ENCODE measurements at regions not wholly inside any gene's neighbourhood (a gene's known extent, or its start where the extent isn't known, plus 50 kb on each side); places are given as distances from the start of the nearest gene placed in this dataset.
"Not testable (repeated sequence)": the region's sequence is repeated elsewhere in the genome, so short reads cannot be mapped to it uniquely, and the experiment has no call there.

DNA sequence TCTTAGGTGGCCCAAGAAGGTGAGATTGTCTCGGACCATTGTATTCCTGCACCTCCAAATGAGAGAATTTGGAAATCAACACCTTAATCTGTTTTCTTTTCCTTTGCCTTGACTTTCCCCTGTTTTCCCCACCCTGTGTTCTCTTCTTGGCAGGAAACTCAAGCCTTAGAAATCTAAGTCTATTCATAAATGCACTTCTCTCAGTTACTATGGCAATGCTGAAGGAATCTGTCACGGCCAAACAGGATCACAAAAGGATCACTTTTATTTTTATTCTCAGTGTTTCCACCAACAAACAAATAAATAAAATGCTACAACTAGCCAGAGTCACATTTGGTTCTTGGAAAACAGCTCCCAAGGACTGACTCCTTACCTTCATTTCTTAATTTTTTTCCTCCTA, 270.5 kb downstream of the BCAT1 start:
- 0 out of 2 replicates have a peak, but pooled peaks cover 6% of the 10 kb centered on the region for H3K4me1 ChIP-seq (ENCODE audit: insufficient read depth, low read length)
- H3K36me3 ChIP-seq (ENCODE audit: insufficient read depth, low read length), result no peaks in the 10 kb centered on the region
- no peaks in the 10 kb centered on the region; the same call in 1 of the 2 replicates for H3K9me3 ChIP-seq (ENCODE audit: control insufficient read depth, insufficient read depth, low read length)
- no peak overlapping the region for H3K9ac ChIP-seq (ENCODE audit: low read depth, low read length)

DNA sequence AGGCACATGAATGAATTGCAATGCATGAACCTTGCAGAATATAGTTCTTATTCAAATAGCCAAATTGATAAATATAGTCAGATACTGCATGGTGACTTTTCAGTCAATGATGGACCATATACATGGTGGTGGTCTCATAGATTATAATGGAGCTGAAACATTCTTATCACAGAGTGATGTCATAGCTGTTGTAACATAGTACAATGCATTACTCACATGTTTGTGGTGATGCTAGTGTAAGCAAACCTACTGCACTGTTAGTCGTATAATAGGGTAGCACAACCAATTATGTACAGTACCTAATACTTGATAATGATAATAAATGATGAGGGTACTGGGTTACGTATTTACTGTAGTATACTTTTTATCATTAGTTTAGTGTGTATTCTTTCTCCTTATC, 280.3 kb downstream of the BCAT1 start:
- Histone ChIP-seq H3K9me3 (ENCODE audit: control insufficient read depth, insufficient read depth, low read length) (no peaks in the 10 kb centered on the region), H3K4me1 (ENCODE audit: insufficient read depth, low read length) (no peaks in the 10 kb centered on the region), H3K9ac (ENCODE audit: low read depth, low read length) (no peak overlapping the region), H3K36me3 (ENCODE audit: insufficient read depth, low read length) (no peaks in the 10 kb centered on the region)

DNA sequence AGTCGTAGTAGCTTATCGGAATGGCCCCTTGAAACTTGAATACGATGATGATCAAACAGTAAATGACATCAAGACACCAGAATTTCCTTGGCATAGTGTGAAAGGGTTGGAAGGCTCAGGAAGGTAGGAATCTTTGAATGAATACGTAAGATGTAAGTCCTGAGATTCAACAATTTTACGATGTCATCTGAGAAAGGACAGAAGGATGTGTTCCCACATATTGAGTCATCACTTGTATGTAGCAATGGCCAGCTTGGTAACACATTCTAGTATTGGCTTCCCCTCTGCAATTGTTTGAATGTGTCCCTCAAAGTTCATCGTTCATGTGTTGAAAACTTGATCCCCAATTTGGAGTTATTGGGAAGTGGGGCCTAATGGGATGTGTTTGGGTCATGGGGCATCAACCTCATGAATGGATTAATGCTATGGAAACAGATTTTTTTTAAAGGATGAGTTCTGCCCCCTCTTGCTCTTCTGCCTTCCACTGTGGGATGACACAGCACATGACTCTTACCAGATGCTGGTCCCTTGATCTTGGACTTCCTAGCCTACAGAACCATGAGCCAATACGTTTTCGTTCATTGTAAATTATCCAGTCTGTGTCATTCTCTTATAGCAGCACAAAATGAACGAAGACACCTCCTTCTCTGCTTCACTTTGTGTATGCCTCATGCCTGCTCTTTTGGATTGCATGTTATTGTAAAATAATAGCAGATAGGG, 284.6 kb downstream of the BCAT1 start:
- Histone ChIP-seq H3K4me1 (ENCODE audit: insufficient read depth, low read length) (no peaks in the 10 kb centered on the region), H3K36me3 (ENCODE audit: insufficient read depth, low read length) (no peaks in the 10 kb centered on the region), H3K9ac (ENCODE audit: low read depth, low read length) (no peak overlapping the region), H3K9me3 (ENCODE audit: control insufficient read depth, insufficient read depth, low read length) (no peaks in the 10 kb centered on the region)

DNA sequence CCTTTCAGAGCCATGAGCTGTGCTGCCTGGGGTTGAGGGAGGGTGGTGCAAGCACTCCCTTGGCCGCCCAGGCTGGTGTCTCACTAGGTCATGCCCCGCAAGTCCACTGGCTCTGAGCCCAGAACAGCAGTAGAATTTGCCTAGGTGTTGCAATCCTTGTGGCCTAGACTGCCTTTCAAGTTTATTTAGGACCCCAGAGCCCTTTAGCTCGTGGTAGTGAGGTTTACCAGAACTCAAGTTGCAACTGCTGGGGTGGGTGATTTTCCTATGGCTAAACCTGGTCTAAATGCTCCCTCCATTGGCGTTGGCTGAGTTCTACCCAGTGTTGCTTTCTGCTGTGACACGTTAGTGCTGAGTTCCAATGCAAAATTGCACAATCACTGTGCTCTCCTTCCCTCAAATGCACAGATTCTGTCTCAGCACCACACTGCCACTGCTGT, 287.2 kb downstream of the BCAT1 start:
- Histone ChIP-seq H3K9me3 (ENCODE audit: control insufficient read depth, insufficient read depth, low read length) (no peaks in the 10 kb centered on the region; the same call in 1 of the 2 replicates), H3K9ac (ENCODE audit: low read depth, low read length) (no peak overlapping the region), H3K36me3 (ENCODE audit: insufficient read depth, low read length) (no peaks in the 10 kb centered on the region), H3K4me1 (ENCODE audit: insufficient read depth, low read length) (no peaks in the 10 kb centered on the region)

DNA sequence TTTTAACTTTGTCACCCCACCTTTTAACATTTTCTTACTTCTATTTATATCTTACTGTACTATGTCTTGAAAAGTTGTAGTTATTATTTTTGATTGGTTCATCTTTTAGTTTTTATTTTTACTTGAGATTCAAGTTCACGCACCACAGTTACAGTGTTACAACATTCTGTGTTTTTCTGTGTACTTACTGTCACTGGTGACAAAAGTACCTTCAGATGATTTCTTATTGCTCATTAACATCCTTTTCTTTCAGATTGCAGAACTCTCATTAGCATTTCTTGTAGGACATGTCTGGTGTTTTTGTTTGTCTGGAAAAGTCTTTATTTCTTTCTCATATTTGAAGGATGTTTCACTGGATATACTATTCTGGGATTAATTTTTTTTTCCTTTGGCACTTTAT, 289.9 kb downstream of the BCAT1 start:
- Histone ChIP-seq H3K9ac (ENCODE audit: low read depth, low read length) (no peak overlapping the region), H3K4me1 (ENCODE audit: insufficient read depth, low read length) (no peaks in the 10 kb centered on the region), H3K36me3 (ENCODE audit: insufficient read depth, low read length) (no peaks in the 10 kb centered on the region), H3K9me3 (ENCODE audit: control insufficient read depth, insufficient read depth, low read length) (no peaks in the 10 kb centered on the region; the same call in 1 of the 2 replicates)

DNA sequence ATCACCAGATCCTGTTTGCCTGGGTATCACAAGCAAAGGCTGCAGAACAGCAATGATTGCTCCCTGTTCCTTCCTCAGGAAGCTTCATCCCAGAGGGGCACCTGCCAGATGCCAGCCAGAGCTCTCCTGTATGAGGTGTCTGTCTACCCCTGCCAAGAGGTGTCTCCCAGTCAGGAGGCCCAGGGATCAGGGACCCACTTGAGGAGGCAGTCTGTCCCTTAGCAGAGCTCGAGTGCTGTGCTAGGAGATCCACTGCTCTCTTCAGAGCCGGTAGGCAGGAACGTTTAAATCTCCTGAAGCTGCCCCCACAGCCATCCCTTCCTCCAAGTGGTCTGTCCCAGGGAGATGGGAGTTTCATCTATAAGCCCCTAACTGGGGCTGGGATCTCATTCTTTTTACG, 294.6 kb downstream of the BCAT1 start:
- not testable (repeated sequence) for H3K9me3 ChIP-seq (ENCODE audit: control insufficient read depth, insufficient read depth, low read length); H3K4me1 ChIP-seq (ENCODE audit: insufficient read depth, low read length); H3K36me3 ChIP-seq (ENCODE audit: insufficient read depth, low read length); H3K9ac ChIP-seq (ENCODE audit: low read depth, low read length)

DNA sequence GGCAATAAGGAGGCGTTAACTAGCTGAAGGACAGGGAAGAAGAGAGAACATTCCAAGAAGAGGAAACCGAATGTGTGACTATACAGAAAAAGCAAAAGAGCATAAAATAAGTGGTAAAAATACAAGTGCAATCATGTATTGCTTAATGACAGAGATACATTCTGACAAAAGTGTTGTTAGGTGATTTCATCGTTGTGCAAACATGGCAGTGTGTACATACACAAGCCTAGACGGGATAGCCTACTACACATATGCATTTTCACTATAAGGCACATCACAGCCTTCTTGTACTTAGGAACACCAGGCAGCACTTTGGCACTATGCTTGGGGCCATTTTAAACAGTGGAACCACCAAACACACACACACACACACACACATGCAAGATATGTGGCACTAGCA, 299.3 kb downstream of the BCAT1 start:
- Histone ChIP-seq H3K4me1 (ENCODE audit: insufficient read depth, low read length) (no peaks in the 10 kb centered on the region), H3K9me3 (ENCODE audit: control insufficient read depth, insufficient read depth, low read length) (no peaks in the 10 kb centered on the region), H3K36me3 (ENCODE audit: insufficient read depth, low read length) (no peaks in the 10 kb centered on the region), H3K9ac (ENCODE audit: low read depth, low read length) (no peak overlapping the region)

DNA sequence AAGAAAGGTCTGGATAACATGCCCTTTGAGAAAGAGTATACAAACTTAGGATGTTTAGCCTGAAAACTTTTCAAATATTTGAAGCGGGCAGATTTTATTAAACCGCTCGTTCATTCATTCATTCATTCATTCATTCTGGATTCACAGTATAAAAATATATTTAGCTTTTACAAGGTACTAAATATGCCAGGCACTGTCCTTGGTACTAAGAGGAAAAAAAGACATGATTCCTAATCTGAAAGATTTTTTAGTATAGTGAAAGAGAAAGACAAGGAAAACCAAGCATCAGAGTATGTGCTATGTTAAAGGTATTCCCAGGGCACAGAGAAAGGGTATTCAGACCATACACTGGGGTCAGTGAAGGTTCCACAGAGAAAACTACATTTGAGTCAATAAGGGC, 299.7 kb downstream of the BCAT1 start:
- Histone ChIP-seq H3K36me3 (ENCODE audit: insufficient read depth, low read length) (no peaks in the 10 kb centered on the region), H3K9ac (ENCODE audit: low read depth, low read length) (no peak overlapping the region), H3K9me3 (ENCODE audit: control insufficient read depth, insufficient read depth, low read length) (no peaks in the 10 kb centered on the region), H3K4me1 (ENCODE audit: insufficient read depth, low read length) (no peaks in the 10 kb centered on the region)

DNA sequence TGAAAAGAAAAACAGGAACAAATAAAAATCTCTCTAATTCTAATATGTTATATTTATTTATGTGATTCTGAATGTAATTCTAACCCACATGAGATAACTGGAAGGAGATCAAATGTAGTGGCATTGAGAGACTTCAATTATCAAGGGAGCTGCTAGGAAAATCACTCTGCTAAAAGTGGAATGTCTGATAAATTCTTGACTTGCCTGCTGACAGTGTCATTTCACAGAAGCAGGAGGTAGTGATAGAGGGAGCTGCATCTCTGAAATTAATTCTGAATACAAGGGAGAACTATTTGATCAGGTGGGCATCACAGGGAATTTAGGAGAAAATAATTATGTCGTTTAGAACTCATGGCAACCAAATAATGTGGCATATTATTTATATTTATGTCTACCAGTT, 303.6 kb downstream of the BCAT1 start:
- Histone ChIP-seq H3K4me1 (ENCODE audit: insufficient read depth, low read length) (no peaks in the 10 kb centered on the region), H3K36me3 (ENCODE audit: insufficient read depth, low read length) (no peaks in the 10 kb centered on the region), H3K9me3 (ENCODE audit: control insufficient read depth, insufficient read depth, low read length) (no peaks in the 10 kb centered on the region), H3K9ac (ENCODE audit: low read depth, low read length) (no peak overlapping the region)

DNA sequence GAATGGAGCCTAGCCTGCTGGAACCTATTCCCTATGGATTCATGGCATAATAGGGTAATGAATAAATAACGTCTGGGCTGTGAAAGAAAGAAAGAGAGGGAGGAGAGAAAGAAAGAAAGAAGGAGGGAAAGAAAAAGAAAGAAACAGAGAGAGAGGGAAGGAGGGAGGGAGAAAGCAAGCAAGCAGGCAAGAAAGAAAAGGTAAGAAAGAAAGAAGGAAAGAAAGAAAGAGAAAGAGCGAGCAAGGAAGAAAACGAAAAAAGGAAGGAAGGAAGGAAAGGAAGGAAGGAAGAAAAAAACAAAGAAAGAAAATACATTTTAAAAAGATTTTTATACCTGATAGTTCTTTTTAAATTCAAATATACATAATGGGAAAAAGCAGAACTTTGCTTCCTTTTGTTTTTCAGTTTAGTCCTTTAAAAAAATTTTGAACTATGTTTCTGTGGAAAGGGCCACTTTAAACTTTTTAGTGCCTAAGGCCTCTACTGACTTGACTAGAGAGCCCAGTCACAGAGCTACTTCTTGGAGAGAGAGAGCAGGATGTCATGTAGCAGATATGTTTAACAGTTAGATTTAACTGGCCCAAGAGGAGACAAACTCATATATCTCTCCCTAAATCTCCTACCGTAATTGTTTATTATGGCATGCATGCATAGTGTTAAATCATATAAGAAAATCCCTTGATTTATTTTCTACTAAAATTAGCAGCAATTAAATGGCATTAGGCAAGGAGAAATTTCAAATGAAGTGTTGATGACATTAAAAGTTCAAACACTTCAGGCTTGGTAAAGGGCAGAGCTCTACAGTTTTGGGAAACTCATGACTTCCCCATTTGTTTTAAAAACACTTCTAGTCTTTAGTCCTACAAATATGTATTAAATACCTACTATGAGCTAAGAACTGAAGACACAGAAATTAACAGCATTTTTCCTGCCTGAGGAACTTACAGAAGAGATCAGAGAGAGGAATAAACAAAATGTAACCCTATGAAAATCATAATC, 305.5 kb downstream of the BCAT1 start:
- Histone ChIP-seq H3K4me1 (ENCODE audit: insufficient read depth, low read length) (no peaks in the 10 kb centered on the region), H3K36me3 (ENCODE audit: insufficient read depth, low read length) (no peaks in the 10 kb centered on the region), H3K9ac (ENCODE audit: low read depth, low read length) (no peak overlapping the region), H3K9me3 (ENCODE audit: control insufficient read depth, insufficient read depth, low read length) (no peaks in the 10 kb centered on the region)

DNA sequence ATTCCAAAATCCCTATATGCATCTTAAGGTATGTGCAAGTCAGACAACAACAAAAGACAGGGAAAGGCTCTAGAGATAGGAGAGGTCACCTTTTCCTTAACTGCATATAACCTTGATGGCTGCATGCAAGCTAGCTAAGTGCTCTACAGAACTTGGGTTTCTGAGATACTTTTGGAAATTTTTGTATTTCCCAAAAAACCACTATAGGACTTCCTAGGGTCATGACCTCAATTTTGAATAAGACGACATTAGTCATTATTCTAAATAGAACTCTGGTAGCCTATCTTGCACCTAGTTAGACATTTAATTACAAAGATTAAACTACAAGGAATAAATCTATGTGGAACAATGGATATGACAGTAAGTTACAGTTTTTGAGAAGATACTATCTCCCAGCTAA, 309.3 kb downstream of the BCAT1 start:
- Histone ChIP-seq H3K9ac (ENCODE audit: low read depth, low read length) (no peak overlapping the region), H3K4me1 (ENCODE audit: insufficient read depth, low read length) (no peaks in the 10 kb centered on the region), H3K9me3 (ENCODE audit: control insufficient read depth, insufficient read depth, low read length) (no peaks in the 10 kb centered on the region), H3K36me3 (ENCODE audit: insufficient read depth, low read length) (no peaks in the 10 kb centered on the region)

DNA sequence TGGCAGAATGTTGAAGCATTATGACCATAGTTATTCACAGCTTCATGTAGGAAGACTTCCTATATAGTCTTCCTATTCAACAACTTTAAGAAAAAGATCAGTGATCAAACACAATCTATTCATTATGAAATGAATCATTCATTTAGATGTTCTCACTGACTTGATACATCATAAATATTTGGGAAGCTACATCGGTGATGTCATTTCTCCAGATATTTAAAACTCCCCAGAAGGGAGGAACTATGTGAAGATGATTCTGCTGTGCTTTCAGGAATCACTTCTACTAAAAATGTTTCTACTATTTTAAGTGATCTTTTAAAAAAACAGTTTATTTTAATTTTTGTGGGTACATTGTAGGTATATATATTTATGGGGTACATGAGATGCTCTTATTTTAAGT, 316.4 kb downstream of the BCAT1 start:
- H3K36me3 ChIP-seq (ENCODE audit: insufficient read depth, low read length), result no peaks in the 10 kb centered on the region
- H3K9me3 ChIP-seq (ENCODE audit: control insufficient read depth, insufficient read depth, low read length), result no peaks in the 10 kb centered on the region
- no peak overlapping the region for H3K9ac ChIP-seq (ENCODE audit: low read depth, low read length)
- H3K4me1 ChIP-seq (ENCODE audit: insufficient read depth, low read length), result no peaks in the 10 kb centered on the region

DNA sequence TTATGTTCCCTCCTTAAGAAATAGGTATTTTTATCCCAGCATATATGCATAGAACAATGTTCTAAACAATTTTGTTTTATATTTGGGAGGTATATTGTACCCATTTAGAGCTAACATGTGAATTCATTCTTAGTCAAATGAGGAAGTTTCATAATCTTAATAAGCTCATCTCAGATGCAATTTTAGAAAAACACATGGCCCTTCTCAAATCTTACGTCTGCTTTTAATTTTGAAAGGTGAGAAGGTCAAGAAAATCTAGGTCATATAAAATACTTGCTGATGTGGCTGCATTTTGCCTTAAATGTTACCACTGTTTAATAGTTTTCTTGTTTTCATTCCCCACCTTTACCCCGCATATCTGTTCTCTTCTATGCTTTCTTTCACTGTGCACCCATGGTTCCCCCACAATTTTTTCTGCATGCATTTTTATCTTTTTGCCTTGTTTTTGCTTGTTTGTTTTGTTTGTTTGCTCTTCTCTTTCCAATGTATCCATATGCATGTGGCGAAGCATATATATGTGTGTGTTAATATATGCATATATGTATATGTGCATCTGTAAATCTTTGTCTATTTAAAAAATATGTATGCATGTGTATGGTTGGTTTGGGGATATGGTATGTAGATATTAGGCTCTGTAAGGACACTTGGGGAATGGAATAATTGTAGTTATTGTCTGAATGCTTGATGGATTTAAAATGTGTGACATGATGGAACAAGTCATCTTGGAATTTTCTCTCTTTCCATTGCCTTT, 317.1 kb downstream of the BCAT1 start:
- Histone ChIP-seq H3K9ac (ENCODE audit: low read depth, low read length) (no peak overlapping the region), H3K9me3 (ENCODE audit: control insufficient read depth, insufficient read depth, low read length) (no peaks in the 10 kb centered on the region), H3K4me1 (ENCODE audit: insufficient read depth, low read length) (no peaks in the 10 kb centered on the region), H3K36me3 (ENCODE audit: insufficient read depth, low read length) (no peaks in the 10 kb centered on the region)

DNA sequence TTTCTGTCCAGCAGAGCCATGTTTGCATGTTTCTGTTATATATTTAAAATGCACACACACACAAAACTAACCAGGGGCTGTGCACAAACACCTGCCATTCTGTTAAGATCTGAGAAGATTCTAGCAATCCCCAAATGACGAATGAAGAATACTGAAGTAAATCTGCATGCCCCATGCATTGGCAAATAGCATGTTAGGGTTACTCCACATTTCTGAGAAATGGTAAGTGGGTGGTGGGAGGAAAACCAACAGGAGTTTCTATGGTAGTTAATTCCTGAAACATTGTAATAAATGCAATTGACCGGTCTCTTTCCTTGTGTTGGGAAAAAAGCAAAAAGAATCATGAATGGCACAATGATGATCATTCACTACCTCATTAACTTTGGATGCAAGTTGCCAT, 318.0 kb downstream of the BCAT1 start:
- no peaks in the 10 kb centered on the region for H3K9me3 ChIP-seq (ENCODE audit: control insufficient read depth, insufficient read depth, low read length)
- H3K36me3 ChIP-seq (ENCODE audit: insufficient read depth, low read length), result no peaks in the 10 kb centered on the region
- no peaks in the 10 kb centered on the region for H3K4me1 ChIP-seq (ENCODE audit: insufficient read depth, low read length)
- H3K9ac ChIP-seq (ENCODE audit: low read depth, low read length), result no peak overlapping the region

All from ES-I3 (cell line).